ENCODE measurements at regions not wholly inside any gene's neighbourhood (a gene's known extent, or its start where the extent isn't known, plus 50 kb on each side); places are given as distances from the start of the nearest gene placed in this dataset.

DNA sequence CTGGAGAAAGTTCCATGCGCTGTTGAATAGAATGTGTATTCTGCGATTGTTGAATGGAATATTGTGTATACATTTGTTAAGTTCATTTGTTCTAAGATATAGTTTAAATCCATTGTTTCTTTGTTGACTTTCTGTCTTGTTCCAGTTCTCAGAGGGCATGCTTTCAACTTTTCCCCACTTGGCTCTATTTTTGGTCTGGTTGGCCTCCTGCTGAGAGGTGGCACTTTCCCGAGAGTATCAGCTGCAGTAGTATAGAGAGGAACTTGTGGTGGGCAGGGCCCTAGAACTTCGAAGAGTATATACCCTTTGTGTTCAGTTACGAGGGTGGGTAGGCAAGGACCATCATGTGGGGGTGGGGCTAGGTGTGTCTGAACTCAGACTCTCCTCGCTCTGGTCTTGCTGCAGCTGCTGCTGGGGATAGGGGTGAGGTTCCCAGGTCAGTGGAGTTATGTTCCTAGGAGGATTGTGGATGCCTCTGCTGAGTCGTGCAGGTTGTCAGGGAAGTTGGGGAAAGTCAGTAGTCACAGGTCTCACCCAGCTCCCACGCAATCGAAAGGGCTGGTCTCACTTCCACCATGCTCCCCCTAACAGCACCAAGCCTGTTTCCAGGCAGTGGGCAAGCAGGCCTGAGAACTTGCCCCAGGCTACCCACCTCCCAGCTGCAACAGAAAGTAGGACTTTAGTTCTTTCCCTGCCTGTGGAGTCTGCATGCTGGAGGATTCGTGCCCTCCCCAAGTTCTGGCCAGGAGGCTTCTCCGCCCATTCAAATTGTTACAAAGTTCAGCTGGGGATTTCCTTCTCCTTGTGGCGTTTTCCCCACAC lies 118.9 kb upstream of the SSTR4 start:
- no peak for DNase-seq (ENCODE audit: low spot score)

DNA sequence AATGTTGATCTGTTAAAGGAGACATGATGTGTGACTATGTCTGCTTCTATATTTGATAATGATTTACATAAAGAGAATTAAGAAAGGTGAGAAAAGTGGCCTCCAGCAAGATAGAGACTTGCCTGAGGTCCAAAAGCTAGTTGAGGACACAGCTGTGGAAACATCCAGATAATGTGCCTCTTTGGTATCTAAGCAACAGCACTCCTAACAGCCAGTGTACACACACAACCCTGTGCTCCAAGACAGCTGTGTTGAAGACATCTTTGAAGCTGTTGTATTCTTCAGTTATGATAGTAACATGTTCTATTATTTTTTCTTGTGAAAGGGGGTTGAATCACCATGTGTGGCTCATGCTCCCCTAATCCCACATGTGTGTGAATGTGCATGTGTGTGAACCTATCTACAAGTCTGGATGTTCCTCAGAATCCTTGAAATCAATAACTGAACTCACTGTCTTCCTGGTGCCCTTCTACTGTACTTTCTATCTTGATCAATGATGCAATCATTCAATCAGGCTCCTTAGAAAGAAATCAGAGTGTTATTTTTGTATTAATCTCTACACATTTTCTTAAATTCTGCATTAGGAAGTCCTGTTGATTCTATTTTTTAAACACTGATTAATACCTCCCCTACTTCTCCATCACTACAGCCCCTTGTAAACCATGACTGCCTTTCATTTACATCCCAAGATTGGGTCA lies 116.7 kb upstream of the SSTR4 start:
- no peak for DNase-seq (ENCODE audit: low spot score)

DNA sequence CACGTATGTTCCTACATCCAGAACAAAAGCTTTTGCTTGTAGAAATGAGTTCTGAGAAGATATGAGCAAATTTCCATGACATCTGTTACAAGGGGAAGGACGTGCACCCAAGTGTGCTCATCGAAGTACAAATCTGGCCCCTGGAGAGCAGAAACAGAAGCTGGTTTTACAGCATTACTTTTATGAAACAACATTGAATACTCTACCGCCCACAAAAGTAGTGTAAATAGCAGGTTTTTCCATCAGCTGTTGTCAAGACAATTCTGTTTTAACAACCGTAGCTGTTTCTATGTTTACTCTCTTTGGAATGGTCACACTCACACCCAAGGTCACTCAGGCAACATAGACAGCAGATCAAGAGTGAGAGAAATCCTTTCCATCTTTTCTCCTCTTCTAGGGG lies 114.2 kb upstream of the SSTR4 start:
- no peak for DNase-seq (ENCODE audit: low spot score)

DNA sequence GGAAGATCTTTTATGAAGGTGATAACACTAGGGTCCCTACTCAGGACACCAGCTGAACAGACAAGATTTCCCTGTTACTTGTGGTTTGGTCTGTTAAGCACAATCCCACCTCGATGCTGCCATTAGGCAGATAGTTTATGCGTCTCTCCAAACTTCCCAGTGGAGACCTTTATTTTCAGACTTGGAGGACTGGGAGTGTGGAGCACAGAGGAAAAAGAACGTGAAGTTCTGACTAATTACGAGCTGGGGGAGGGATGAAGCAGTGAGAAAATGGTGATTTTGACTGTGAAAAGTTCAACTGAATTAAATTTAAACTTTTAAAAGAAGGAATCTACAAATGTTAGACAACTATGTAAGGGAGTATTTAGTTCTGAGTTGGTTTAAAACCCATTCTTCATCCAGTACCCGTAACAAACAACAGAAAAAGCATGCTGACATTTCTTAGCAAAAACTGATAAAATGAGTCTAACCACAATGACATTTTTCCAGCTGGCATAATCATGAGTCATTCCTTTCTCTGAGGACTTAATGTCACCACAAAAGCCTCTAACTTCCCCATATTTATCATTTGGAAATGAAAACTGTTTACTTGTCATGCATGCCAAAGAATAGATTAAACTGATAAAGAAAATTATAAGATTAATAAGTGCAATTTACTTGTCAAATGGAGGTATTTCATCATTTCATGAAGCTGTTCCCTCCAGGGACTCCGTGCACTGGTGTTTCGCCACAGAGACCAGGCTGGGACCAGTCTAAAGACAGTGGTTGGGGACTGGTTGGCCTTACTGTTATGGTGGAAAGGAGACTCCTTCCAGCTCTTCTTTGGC lies 113.3 kb upstream of the SSTR4 start:
- DNase-seq (ENCODE audit: low spot score): peak; percentile 80

DNA sequence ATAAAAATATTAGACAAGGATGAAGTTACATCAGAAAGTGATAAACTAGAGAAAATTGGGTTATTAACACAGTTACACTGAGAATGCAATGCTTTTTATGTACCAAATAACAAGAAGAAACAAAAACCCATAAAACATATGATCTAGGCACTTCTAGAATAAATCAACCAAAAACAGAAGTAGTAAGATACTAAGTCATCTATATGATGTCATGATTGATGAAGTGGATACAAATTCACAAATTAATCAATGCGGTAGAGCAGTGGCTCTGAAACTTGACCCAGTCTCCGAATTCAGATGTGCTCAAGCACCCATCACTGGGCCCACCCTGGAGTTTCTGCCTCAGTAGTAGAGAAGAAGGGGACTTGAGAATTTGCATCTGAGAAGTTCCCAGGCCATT lies 112.1 kb upstream of the SSTR4 start:
- DNase-seq (ENCODE audit: low spot score): no peak

DNA sequence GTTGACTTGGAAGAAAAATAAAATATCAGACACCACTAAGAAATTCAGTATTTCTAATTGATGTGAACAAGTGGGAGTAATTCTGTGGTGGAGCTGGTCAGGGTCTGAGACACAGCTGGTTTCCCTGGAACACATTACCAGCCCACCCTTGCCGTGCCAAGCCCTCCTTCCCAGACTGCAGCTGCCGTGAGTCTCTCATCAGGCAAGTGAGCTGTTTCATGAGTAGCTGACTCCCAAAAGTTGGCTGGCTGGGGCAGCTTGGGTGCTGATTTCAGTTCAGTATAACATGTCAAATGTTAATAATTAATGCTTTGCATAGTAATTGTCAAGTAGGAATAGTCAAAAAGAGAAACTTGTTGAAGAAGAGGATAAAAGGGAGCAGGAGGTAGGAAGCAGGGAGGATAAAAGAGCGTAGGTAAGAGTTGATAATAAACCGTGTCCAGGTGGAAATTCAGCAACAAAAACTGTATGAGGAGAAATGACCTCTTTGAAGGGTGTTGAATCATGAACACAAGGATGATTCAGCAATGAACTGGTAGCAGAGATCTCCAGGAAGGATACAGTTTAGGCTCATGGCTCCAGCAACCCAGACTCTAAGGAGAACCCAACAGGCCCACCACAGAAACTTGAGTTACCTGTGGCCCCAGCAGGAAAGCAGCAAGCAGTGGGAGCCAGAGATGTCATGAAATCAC lies 110.9 kb upstream of the SSTR4 start:
- peak; percentile 18 for DNase-seq (ENCODE audit: low spot score)

DNA sequence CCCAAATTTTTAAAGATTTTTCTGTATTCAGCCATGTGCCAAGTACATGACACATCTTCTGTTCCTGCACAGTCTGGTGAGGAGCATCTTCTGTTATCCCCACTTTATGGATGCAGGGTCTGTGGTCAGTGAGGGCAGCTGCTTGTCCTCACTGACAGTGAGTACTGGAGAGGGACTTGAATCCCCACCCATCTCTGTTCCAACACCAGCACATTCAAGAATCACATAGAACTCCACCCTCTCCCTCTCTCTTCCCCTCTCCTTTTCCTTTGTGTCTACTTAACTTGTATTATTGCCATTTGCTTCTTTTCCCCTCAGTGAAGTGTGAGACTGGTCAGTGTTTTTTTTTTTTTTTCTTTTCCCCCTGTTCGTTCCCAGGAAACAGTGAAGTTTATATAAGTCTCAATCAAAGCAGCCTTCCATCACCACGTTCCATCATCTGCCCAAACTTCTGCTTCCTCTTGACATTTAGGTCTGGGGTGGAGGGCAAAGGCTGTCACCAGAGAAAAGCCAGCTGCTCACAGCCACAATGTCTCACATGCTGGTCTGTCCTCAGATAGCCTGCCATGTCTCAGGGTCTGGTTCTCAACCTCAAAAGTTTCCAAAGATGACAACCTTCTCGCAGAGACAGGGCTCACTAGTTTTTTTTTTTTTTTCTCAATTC lies 110.0 kb upstream of the SSTR4 start:
- DNase-seq (ENCODE audit: low spot score): no peak

DNA sequence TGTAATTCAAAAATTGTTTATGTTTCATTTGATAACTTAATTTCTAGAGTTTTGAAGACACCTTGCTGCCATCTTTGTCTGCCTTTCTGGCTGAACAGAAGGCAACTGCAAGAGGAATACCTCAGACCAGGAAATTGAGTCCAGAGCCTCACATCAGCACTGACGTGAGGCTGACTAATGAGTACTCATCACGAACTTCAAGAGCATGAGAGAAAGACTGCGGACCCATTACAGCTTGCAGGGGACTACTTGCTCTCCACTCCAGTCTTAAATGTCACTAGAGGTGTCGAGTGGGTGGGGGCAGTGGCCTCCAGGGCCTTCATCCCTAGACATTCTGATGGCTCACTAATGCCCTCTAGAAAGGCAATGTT lies 109.5 kb upstream of the SSTR4 start:
- DNase-seq (ENCODE audit: low spot score): no peak

DNA sequence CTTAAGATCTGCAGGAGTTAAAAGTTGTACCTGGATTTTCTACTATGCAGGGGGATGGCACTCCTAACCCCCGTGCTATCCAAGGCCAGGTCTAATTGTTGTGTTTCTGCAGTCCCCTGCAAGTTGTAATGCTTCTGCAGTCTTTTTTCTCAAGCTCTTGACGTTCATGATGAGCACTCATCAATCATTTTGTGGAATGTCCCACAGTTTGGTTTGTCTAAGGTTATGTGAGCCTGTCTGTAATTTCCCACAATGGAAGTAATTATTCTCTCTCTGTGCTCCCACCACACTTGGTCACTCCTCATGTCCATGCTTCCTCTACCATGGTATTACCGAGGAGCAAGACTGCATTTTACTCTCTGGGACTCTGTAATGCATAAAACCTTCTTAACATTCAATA lies 107.6 kb upstream of the SSTR4 start:
- no peak for DNase-seq (ENCODE audit: low spot score)

DNA sequence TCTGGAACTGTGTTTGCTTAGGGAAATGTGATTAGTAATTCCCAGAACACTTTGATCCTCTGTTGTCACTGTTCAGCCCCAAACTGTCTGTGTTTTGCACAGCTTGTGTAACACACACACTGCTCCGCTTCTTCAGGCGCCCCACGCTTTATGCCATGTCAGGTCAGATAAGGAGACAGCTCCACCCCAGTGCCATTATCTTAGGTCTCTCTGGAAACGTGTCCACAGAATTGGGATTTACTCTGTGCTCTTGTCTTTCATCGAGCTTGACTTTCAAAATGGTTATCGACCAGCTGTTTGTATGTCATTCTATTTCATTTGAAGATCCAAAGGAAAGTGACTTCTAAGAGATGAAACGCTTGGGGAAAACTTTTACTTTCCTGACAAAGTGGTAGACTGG lies 106.4 kb upstream of the SSTR4 start:
- DNase-seq (ENCODE audit: low spot score): no peak

DNA sequence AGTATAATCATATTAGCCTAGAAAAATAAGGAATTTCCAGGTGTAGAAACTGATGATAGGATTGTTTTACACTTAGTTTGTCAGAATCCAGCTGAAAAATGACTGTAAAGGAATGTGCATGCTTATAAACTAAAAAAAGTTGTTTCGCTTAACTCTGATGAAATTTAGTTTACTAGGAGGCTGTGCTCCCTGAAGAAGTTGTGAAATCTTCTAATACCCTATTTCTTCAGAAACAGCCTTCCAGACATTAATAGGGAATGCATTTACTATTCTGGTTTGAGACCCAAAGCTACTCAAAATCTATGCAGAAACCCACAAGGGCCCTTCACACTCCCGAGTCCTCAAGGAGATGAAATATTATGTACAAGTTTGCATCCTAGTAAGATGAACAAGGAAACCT lies 105.5 kb upstream of the SSTR4 start:
- no peak for DNase-seq (ENCODE audit: low spot score)

DNA sequence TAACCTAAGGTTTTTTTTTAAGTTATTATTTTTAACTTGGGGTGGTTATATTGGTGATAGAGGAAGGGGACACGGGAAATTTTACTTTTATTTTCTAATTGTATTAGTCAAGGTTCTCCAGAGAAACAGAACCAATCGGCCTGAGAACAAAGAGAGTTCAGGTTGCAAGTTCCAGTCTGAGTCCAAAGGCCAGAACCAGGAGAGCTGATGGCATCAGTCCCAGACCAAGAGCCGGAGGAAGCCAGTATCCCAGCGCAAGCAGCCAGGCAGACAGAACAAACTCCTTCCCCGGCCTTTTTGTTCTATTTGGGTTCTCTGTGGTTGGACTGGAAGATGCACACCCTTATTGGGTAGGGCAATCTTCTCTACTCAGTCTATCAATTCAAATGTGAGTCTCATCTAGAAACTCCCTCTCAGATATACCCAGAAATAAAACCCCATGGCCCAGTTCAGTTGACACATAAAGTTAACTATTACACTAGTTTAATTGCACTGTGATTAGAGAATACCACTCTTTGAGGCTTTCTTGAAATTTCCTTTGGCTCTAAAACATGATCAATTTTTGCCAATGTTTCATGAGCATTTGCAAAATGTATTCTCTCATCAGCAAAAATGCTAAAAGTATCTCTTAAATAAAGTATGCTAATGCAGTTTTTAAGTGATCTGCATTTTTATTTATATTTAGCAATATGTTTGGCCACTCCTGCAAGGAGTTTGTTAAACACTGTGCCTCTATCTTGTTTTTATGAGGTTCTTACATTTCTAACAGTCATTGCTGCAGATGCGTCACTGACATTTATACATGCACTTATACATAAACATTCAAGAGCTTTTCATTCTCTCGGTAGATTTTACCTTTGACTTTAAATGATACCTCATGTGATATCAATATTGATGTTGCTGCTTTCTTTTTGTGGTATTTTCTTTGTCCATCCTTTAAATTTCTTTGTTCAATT lies 103.2 kb upstream of the SSTR4 start:
- no peak for DNase-seq (ENCODE audit: low spot score)

DNA sequence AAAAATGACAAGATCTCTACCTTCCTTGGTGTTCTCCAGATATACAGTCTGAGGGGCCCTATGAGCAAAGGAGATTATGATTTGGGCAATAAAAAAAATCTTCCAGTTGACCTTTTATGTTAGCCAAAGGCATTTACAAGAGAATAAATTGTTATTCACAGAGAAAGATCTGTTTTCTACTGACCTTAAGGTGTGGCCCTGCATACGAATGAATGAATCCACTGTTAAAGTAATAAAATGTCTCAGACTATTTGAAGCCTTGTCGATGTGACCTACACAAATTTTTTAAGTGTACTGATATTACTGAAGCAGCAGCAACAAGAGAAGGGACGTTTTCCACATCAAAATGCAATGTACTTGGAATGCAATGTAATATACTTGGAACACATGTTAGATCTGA lies 95.9 kb upstream of the SSTR4 start:
- DNase-seq (ENCODE audit: low spot score): peak; percentile 9

DNA sequence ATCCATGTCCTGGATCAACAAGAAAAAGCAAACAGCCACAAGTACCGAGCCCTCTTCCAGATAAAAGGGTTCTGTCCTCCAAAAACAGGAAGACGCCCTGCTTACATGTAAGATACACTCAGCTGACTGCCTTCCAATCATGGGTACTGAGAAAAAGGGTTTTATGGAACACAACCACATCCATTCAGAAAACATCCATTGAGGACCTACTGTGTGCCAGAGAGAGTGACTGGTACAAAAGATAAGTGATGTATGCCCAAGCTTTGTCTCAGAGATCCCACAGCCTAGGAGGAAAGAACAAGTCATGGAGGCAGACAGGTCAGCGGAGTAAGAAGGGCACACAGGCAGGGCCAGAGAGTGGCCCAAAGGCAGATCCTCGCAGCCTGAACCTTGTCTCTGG lies 94.8 kb upstream of the SSTR4 start:
- DNase-seq (ENCODE audit: low spot score): no peak

DNA sequence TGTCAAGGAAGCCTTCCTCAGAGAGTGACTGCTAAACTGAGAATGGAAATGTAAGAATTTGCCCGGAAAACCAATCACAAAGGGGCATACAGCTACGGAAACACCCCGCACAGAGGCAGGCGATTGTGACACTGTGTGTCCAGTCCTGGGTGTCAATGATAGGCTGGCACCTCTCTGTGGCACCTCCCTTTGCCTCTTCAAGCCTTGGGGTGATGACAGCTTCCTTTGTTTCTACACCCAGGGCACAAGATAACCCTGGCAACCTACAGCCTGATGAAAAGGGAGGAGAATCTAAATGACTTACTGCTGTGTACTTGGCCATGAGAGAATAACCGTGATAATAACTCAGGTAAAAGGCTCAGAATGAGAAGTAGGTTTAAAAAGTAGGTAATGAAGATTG lies 93.6 kb upstream of the SSTR4 start:
- DNase-seq (ENCODE audit: low spot score): no peak

DNA sequence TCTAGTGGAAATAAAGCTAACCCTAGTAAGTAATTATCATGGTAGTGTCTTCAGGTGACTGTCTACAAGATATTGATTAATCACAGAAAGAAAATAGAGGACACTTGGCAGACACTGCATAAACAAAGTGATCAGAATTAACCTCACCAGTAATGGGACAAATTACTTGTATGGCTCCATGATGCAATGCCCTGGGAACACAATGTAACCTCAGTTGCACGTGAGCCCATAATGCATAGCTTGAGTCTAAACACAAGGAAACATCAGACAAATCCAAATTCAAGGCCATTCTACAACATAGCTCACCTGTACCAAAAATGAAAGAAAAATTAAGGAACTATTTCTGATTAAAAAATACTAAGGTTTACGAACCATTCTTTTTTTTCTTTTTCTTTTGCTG lies 92.4 kb upstream of the SSTR4 start:
- DNase-seq (ENCODE audit: low spot score): no peak

DNA sequence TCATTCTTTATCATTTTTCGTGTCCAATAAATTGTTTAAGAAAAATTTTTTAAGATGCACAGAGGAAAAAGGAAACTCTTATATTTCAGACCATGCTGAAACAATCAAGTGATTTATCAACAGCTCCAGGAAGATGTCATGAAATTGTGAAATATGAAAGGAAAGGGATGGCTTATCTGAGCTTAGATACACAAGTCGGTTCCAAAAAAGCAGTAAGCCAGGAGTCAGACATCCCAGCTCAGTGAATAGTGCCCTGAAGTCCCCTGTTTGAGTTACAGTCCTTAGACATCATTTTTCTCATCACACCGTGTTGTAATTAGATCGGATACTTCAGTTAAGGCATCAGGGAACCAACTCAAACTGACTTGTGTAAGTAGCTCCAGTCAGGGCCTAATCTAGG lies 91.0 kb upstream of the SSTR4 start:
- DNase-seq (ENCODE audit: low spot score): no peak

DNA sequence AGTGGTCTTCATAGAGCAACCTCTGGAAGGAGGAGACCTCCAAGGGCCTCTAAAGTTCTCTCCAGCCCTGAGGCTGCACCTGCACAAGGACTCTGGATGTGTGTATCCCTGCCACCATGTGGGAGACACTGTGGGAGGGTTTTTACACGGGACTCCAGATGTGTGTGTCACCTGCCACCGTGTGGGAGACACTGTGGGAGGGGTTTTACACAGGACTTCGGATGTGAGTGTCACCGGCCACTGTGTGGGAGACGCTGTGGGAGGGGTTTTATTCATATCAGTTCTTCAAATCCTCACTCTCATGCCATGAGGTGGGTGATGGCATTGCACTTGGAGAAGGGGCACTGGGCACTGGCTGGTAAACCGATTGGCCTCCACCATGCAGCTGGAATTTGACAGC lies 90.2 kb upstream of the SSTR4 start:
- DNase-seq (ENCODE audit: low spot score): no peak

DNA sequence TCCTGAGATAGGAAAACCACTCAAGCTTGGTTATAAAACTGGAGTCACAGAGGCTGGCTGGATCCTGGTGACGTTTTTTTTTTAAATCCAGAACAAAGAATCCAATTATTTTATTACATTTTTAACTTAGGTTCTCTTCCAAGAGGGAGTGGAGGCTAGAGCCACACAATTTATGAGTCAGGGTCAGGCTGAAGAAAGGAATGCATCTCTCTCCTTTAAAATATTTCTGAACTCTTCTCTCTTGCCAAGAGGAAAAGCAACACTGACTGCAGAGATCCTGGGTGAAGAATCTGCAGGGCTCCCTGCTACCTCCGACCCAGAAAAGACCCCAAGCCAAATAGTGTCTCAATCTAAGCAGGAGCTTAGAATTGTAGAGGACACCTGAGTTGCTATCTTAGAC lies 88.5 kb upstream of the SSTR4 start:
- no peak for DNase-seq (ENCODE audit: low spot score)

DNA sequence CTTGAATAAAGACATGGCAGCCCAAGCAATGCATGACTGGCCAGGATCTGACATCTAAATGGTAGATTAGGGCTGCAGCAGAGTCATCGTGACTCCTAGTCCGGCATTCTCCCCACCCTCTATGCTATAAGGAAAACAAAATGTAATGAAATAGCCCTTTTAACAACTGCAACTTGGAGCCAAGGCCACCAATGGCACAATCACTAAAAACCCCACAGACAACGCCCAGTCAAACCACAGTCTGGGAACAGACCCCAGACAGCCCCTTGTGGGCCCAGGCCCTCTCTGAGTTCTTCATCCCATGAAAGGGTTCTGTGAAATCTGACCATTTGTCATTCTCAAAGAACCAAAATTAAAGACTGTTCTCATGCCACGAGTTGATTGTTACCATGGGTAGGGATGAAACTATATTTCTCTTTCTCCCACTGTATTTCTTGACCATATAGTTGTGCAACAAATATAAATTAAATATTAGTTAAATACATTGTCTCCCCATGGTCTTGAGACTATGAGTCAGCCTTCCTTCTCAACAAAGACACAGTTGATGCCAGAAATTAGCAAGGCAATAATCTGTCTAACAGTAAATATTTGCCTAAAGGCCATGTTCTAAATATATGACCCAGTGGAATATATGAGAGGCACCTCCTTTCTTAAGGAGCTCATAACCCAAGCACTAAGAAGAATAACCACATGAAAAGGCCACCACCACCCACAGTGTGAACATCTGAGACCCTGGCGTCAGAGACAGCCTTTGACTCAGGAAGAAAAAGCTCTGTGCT lies 85.6 kb upstream of the SSTR4 start:
- no peak for DNase-seq (ENCODE audit: low spot score)

All from SW480 (cell line).